Activated B cell treated with CpG ODN at 0.5 μM for 24 hours (primary cell): ENCODE measurements at regions not wholly inside any gene's neighbourhood (a gene's known extent, or its start where the extent isn't known, plus 50 kb on each side); places are given as distances from the start of the nearest gene placed in this dataset.

Experiments used
- ATAC-seq: fragments of 200-7000 bp; cut with Tn5 transposase; one replicate; pipeline ENCODE4 v1.10.0; 2021; ENCODE audit warnings: low read depth, mild to moderate bottlenecking, moderate library complexity
- CTCF ChIA-PET: fragments of 350-600 bp; sonication (Branson Sonifier 250); formaldehyde crosslinking; loops from one replicate; lab custom pipeline; 2021; ENCODE audit warnings: antibody characterized with exemption; lab: Charles Lee
- POLR2A ChIA-PET: fragments of 350-600 bp; sonication (Branson Sonifier 250); formaldehyde crosslinking; loops from one replicate; lab custom pipeline; 2021; ENCODE audit warnings: antibody characterized with exemption; lab: Charles Lee
- DNase-seq: peaks from one replicate; pipeline ENCODE4 v3.0.0; 2022
- H3K27ac Mint-ChIP-seq: one replicate; pipeline ENCODE4 v1.8.0; 2020; ENCODE audit warnings: mixed read lengths
- H3K27me3 Mint-ChIP-seq: one replicate; pipeline ENCODE4 v1.8.0; 2021; ENCODE audit warnings: mixed read lengths
- H3K36me3 Mint-ChIP-seq: one replicate; pipeline ENCODE4 v1.8.0; 2021; ENCODE audit warnings: low read depth, mixed read lengths
- H3K4me1 Mint-ChIP-seq: one replicate; pipeline ENCODE4 v1.8.0; 2021; ENCODE audit warnings: mixed read lengths
- H3K4me3 Mint-ChIP-seq: one replicate; pipeline ENCODE4 v1.8.0; 2020; ENCODE audit warnings: mild to moderate bottlenecking, mixed read lengths
- H3K9me3 Mint-ChIP-seq: one replicate; pipeline ENCODE4 v1.8.0; 2020; ENCODE audit warnings: mixed read lengths
- CTCF ChIP-seq: fragments of 200-600 bp; IDR thresholded peaks from one replicate; pipeline ENCODE4 v1.8.0; 2022; ENCODE audit warnings: antibody characterized with exemption, mild to moderate bottlenecking
- intact Hi-C: fragments of 100-400 bp; cut with micrococcal nuclease; formaldehyde crosslinking; loops from one replicate; pipeline ENCODE4 v1.15.1; 2024

- DNase-seq (no peak), ATAC-seq (no peak)
- H3K27me3 Mint-ChIP-seq: no peaks in the 10 kb centered on the region
- H3K4me3 Mint-ChIP-seq: no peak overlapping the region
- intact Hi-C loops: no loop called here
- POLR2A ChIA-PET: no interaction called here
- H3K9me3 Mint-ChIP-seq: peaks cover 7% of the 10 kb centered on the region
- H3K27ac Mint-ChIP-seq: no peak overlapping the region
- CTCF ChIA-PET: no interaction called here
- TF ChIP-seq CTCF: no peak
- H3K36me3 Mint-ChIP-seq: no peaks in the 10 kb centered on the region
- H3K4me1 Mint-ChIP-seq: no peaks in the 10 kb centered on the region
These were observed 216.8 kb downstream of the CTH start for GRCh38 chr1:70627910-70628309.

DNA sequence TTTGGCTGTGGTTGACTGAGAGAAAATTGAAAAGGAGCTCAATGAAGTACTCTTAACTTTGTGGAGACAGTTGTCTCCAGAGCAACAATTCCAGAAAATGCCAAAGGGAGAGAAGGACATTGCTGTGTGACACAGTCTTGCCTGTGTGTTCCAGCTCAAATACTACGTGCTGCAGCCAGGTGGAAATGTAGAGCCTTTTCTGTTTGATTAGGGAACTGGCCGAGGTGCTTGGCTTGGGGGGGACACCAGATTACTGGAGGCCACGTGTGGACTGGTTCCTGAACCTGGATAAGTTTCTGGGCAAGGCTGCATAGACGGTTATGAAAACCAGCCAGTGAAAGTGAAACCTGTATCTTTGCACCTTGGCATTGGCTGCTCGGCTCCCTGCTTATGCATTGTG lies 217.9 kb downstream of the CTH start:
- H3K9me3 Mint-ChIP-seq: peaks cover 7% of the 10 kb centered on the region

GRCh38 chr1:70633004-70633403 lies 221.9 kb downstream of the CTH start:
- Mint-ChIP-seq H3K4me3 (no peak overlapping the region), H3K27me3 (no peaks in the 10 kb centered on the region), H3K36me3 (no peaks in the 10 kb centered on the region), H3K27ac (no peak overlapping the region), H3K9me3 (peaks cover 2% of the 10 kb centered on the region), H3K4me1 (no peaks in the 10 kb centered on the region)
- no peak for DNase-seq
- intact Hi-C loops: no loop called here
- ChIA-PET CTCF (no interaction called here), POLR2A (no interaction called here)
- no peak for TF ChIP-seq CTCF
- ATAC-seq: no peak

More for the DNA sequence above, 217.9 kb downstream of the CTH start:
- Mint-ChIP-seq H3K4me1 (no peaks in the 10 kb centered on the region), H3K27me3 (no peaks in the 10 kb centered on the region), H3K36me3 (no peaks in the 10 kb centered on the region), H3K4me3 (no peak overlapping the region), H3K27ac (no peak overlapping the region)
- ChIA-PET CTCF (no interaction called here), POLR2A (no interaction called here)
- DNase-seq (no peak), ATAC-seq (no peak)
- no peak for TF ChIP-seq CTCF
- intact Hi-C loops: no loop called here

GRCh38 chr1:70635868-70636267 lies 224.8 kb downstream of the CTH start:
- H3K27ac Mint-ChIP-seq: no peak overlapping the region
- POLR2A ChIA-PET: no interaction called here
- H3K36me3 Mint-ChIP-seq: no peaks in the 10 kb centered on the region
- DNase-seq (no peak), ATAC-seq (no peak)
- intact Hi-C loops: no loop called here
- TF ChIP-seq CTCF: no peak
- H3K4me3 Mint-ChIP-seq: no peak overlapping the region
- CTCF ChIA-PET: no interaction called here
- peaks cover 2% of the 10 kb centered on the region for H3K9me3 Mint-ChIP-seq
- H3K4me1 Mint-ChIP-seq: no peaks in the 10 kb centered on the region
- no peaks in the 10 kb centered on the region for H3K27me3 Mint-ChIP-seq

- DNase-seq (no peak), ATAC-seq (no peak)
- CTCF ChIA-PET: no interaction called here
- H3K4me1 Mint-ChIP-seq: no peaks in the 10 kb centered on the region
- no peak for TF ChIP-seq CTCF
- intact Hi-C loops: no loop called here
- no peak overlapping the region for H3K27ac Mint-ChIP-seq
- no peaks in the 10 kb centered on the region for H3K9me3 Mint-ChIP-seq
- H3K27me3 Mint-ChIP-seq: no peaks in the 10 kb centered on the region
- POLR2A ChIA-PET: no interaction called here
- H3K36me3 Mint-ChIP-seq: no peaks in the 10 kb centered on the region
- H3K4me3 Mint-ChIP-seq: no peak overlapping the region
These were observed 230.8 kb downstream of the CTH start for GRCh38 chr1:70641868-70642267.
